ENCODE measurements at regions not wholly inside any gene's neighbourhood (a gene's known extent, or its start where the extent isn't known, plus 50 kb on each side); places are given as distances from the start of the nearest gene placed in this dataset.

DNA sequence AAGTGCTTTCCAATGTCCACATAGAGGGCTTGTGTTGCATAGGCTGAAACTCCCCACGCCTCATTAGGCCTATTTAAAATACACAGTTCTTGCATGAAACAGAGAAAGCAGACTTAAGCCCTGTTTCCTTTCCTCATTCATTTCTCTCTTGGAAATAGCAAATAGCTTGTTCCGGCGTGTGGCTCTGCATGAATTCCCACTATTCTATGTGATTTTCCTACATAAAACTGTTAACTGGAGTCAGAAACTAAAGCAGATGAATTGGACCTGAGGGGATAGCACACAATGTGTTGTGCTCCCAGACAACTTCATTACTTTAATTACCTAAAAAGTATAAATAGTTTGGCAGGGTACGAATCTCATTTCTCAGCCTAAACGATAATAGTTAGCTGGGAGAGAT, 981.5 kb downstream of the SORCS1 start:
- in situ Hi-C loops (cut with HindIII; ENCODE audit: low pct_unique_long_range_greater_than_20kb, low sequenced_read_pairs) (no loop called here), intact Hi-C loops (cut with micrococcal nuclease; ENCODE audit: unreplicated experiment) (no loop called here)
- ATAC-seq (no peak), DNase-seq (ENCODE audit: low read depth, low spot score) (no peak)
- POLR2A ChIA-PET, result no interaction called here
- Histone ChIP-seq H3K9me3 (ENCODE audit: control insufficient read depth, insufficient read depth, low read depth, low read length) (no peaks in the 10 kb centered on the region), H3K27ac (ENCODE audit: low read length) (no peak overlapping the region), H3K4me1 (ENCODE audit: control insufficient read depth, insufficient read depth, low read length) (no peaks in the 10 kb centered on the region), H3K36me3 (ENCODE audit: control insufficient read depth, insufficient read depth, low read length) (no peaks in the 10 kb centered on the region), H3K4me3 (ENCODE audit: low read depth in 2 of 2, low read length in 2 of 2) (no peak overlapping the region), H3K27me3 (ENCODE audit: control insufficient read depth, insufficient read depth, low read length) (no peaks in the 10 kb centered on the region; the same call in none of the 2 replicates)
- no TSS peak for BruUV-seq (replicated peaks)
- CTCF ChIA-PET, result no interaction called here
- TF ChIP-seq TCF7L2 (IDR thresholded peaks at IDR 0.05; ENCODE audit: low read depth, low read length), result no peak
- TF ChIP-seq SIN3A (IDR thresholded peaks at IDR 0.05; ENCODE audit: borderline replicate concordance, insufficient read depth, low read depth, low read length), result no peak
- TF ChIP-seq, protein P1, sequence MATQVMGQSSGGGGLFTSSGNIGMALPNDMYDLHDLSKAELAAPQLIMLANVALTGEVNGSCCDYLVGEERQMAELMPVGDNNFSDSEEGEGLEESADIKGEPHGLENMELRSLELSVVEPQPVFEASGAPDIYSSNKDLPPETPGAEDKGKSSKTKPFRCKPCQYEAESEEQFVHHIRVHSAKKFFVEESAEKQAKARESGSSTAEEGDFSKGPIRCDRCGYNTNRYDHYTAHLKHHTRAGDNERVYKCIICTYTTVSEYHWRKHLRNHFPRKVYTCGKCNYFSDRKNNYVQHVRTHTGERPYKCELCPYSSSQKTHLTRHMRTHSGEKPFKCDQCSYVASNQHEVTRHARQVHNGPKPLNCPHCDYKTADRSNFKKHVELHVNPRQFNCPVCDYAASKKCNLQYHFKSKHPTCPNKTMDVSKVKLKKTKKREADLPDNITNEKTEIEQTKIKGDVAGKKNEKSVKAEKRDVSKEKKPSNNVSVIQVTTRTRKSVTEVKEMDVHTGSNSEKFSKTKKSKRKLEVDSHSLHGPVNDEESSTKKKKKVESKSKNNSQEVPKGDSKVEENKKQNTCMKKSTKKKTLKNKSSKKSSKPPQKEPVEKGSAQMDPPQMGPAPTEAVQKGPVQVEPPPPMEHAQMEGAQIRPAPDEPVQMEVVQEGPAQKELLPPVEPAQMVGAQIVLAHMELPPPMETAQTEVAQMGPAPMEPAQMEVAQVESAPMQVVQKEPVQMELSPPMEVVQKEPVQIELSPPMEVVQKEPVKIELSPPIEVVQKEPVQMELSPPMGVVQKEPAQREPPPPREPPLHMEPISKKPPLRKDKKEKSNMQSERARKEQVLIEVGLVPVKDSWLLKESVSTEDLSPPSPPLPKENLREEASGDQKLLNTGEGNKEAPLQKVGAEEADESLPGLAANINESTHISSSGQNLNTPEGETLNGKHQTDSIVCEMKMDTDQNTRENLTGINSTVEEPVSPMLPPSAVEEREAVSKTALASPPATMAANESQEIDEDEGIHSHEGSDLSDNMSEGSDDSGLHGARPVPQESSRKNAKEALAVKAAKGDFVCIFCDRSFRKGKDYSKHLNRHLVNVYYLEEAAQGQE (IDR thresholded peaks at IDR 0.05; ENCODE audit: insufficient read depth in 1 of 2, low read depth in 2 of 2, low read length in 1 of 2), result no peak
- TF ChIP-seq, protein P2, sequence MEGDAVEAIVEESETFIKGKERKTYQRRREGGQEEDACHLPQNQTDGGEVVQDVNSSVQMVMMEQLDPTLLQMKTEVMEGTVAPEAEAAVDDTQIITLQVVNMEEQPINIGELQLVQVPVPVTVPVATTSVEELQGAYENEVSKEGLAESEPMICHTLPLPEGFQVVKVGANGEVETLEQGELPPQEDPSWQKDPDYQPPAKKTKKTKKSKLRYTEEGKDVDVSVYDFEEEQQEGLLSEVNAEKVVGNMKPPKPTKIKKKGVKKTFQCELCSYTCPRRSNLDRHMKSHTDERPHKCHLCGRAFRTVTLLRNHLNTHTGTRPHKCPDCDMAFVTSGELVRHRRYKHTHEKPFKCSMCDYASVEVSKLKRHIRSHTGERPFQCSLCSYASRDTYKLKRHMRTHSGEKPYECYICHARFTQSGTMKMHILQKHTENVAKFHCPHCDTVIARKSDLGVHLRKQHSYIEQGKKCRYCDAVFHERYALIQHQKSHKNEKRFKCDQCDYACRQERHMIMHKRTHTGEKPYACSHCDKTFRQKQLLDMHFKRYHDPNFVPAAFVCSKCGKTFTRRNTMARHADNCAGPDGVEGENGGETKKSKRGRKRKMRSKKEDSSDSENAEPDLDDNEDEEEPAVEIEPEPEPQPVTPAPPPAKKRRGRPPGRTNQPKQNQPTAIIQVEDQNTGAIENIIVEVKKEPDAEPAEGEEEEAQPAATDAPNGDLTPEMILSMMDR (IDR thresholded peaks at IDR 0.05), result no peak
- no peak for TF ChIP-seq POLR2AphosphoS5 (IDR thresholded peaks at IDR 0.05; ENCODE audit: low read depth, low read length)

DNA sequence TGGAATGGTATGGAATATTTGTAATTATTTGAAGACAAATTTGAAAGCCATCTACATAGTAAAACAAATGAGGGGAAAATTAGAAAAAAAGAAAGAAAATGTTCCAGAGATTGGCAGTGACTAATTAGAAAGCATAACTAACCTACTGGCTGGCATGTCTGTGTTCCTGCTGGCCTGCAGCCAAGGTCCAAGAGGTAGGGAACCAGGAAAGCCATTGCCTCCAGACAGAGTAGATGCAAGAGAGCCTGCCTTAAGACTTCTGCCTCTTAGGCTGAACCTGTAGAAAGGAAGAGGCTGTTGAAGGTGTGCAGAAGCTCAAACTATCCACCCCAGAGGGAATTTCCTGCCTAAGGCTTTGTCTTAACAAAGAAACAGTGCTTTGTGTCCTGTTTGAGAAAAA, 982.0 kb downstream of the SORCS1 start:
- intact Hi-C loops (cut with micrococcal nuclease; ENCODE audit: unreplicated experiment) (no loop called here), in situ Hi-C loops (cut with HindIII; ENCODE audit: low pct_unique_long_range_greater_than_20kb, low sequenced_read_pairs) (no loop called here)
- CTCF ChIA-PET, result no interaction called here

More for the DNA sequence above, 982.0 kb downstream of the SORCS1 start:
- no peak overlapping the region for H3K27ac ChIP-seq (ENCODE audit: low read length)
- no peaks in the 10 kb centered on the region for H3K36me3 ChIP-seq (ENCODE audit: control insufficient read depth, insufficient read depth, low read length)
- no peaks in the 10 kb centered on the region for H3K9me3 ChIP-seq (ENCODE audit: control insufficient read depth, insufficient read depth, low read depth, low read length)
- POLR2A ChIA-PET, result no interaction called here
- ATAC-seq, result no peak
- BruUV-seq (replicated peaks), result no TSS peak
- no peaks in the 10 kb centered on the region; the same call in none of the 2 replicates for H3K27me3 ChIP-seq (ENCODE audit: control insufficient read depth, insufficient read depth, low read length)
- H3K4me3 ChIP-seq (ENCODE audit: low read depth in 2 of 2, low read length in 2 of 2), result no peak overlapping the region
- DNase-seq (ENCODE audit: low read depth, low spot score), result no peak
- no peaks in the 10 kb centered on the region for H3K4me1 ChIP-seq (ENCODE audit: control insufficient read depth, insufficient read depth, low read length)
- no peak for TF ChIP-seq TCF7L2 (IDR thresholded peaks at IDR 0.05; ENCODE audit: low read depth, low read length)
- TF ChIP-seq, protein P2 (IDR thresholded peaks at IDR 0.05), result no peak
- TF ChIP-seq, protein P1 (IDR thresholded peaks at IDR 0.05; ENCODE audit: insufficient read depth in 1 of 2, low read depth in 2 of 2, low read length in 1 of 2), result no peak
- TF ChIP-seq POLR2AphosphoS5 (IDR thresholded peaks at IDR 0.05; ENCODE audit: low read depth, low read length), result no peak
- no peak for TF ChIP-seq SIN3A (IDR thresholded peaks at IDR 0.05; ENCODE audit: borderline replicate concordance, insufficient read depth, low read depth, low read length)

Measured in Panc1 (cell line).